ENCODE measurements at regions not wholly inside any gene's neighbourhood (a gene's known extent, or its start where the extent isn't known, plus 50 kb on each side); places are given as distances from the start of the nearest gene placed in this dataset.

DNA sequence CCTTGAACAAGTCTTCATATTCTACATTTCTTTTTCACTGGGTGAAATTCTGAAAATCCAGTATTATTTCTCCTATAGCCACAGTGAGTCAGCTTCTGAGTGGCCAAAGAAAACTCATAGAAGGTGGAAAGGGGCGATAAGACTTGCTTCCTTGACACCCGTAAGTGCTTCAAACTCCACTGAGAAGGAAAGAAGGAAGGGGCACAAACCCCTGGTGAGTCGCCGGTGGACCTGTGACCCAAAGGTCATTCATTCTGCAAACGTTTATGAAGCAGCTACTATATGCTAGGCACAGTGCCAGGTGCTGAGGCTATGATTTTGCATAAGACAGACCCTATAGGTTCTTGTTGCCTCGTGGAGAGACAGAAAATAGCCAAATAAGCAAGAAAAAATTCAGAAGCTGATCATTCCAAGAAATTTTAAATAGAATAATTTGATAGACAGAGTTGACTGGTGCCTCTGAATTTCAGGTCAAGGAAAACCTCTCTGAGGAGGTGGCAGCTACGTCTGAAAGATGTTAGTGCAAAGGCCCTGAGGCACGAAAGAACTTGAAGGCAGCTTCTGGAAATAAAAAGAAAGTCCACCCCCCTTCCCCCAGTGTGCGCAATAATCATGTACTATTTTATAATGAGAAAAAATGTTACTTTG lies 118.2 kb downstream of the CD24 start:
- no peak for TF ChIP-seq ELF1 (IDR thresholded peaks at IDR 0.05; ENCODE audit: borderline replicate concordance, low read depth)
- no peak for TF ChIP-seq SRF (IDR thresholded peaks at IDR 0.05; ENCODE audit: low read depth)
- TF ChIP-seq EZH2 (IDR thresholded peaks at IDR 0.05), result no peak
- TF ChIP-seq EZH2phosphoT487 (IDR thresholded peaks at IDR 0.05; ENCODE audit: borderline replicate concordance), result no peak
- no peak for TF ChIP-seq CTCF (IDR thresholded peaks at IDR 0.05 in 2 of 3, conservative IDR thresholded peaks at IDR 0.05 in 1 of 3; ENCODE audit: borderline replicate concordance in 1 of 3, insufficient read depth in 1 of 3, low read depth in 2 of 3, low read length in 2 of 3)
- no peak for TF ChIP-seq ZNF274 (IDR thresholded peaks at IDR 0.05; ENCODE audit: low read depth, low read length)
- no peak for TF ChIP-seq FOSL1 (IDR thresholded peaks at IDR 0.05; ENCODE audit: low read depth)
- TF ChIP-seq, protein P1, sequence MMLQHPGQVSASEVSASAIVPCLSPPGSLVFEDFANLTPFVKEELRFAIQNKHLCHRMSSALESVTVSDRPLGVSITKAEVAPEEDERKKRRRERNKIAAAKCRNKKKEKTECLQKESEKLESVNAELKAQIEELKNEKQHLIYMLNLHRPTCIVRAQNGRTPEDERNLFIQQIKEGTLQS (IDR thresholded peaks at IDR 0.05), result no peak
- TF ChIP-seq SIN3A (IDR thresholded peaks at IDR 0.05; ENCODE audit: low read depth), result no peak
- TF ChIP-seq MAX (IDR thresholded peaks at IDR 0.05), result no peak
- no peak for TF ChIP-seq EGR1 (IDR thresholded peaks at IDR 0.05; ENCODE audit: low read depth)
- no peak for TF ChIP-seq CBX3 (IDR thresholded peaks at IDR 0.05; ENCODE audit: low read depth)
- no peak for TF ChIP-seq YY1 (IDR thresholded peaks at IDR 0.05; ENCODE audit: extremely low read depth, insufficient replicate concordance, low read depth, low read length)
- TF ChIP-seq POLR2AphosphoS5 (IDR thresholded peaks at IDR 0.05; ENCODE audit: low read depth, low read length), result no peak
- RAD21 ChIA-PET (ENCODE audit: low non-redundant PET in 1 of 2, low total read pairs in 2 of 2, uncharacterized antibody in 2 of 2, unreplicated experiment in 2 of 2), result no interaction called here
- intact Hi-C loops (cut with micrococcal nuclease), result no loop called here
- no peak for ATAC-seq
- CTCF ChIA-PET, result no interaction called here
- Histone ChIP-seq H3K9ac (ENCODE audit: low read length) (no peak overlapping the region), H2AFZ (ENCODE audit: low read depth, low read length, poor library complexity, severe bottlenecking) (no peak overlapping the region), H3K79me2 (ENCODE audit: insufficient read depth, low read length) (no peaks in the 10 kb centered on the region), H3K9me2 (ENCODE audit: insufficient read depth) (no peaks in the 10 kb centered on the region), H3K9me3 (ENCODE audit: control insufficient read depth in 1 of 2, insufficient read depth in 1 of 2, low read depth in 1 of 2, low read length in 2 of 2) (peaks cover 12 to 14% of the 10 kb centered on the region in 2 experiments; a peak in 3 of 4 replicates), H3K4me2 (ENCODE audit: low read length) (no peak overlapping the region), H3K27ac (ENCODE audit: low read depth, low read length) (no peak overlapping the region), H3K4me3 (replicated peaks in 1 of 2; ENCODE audit: low read depth in 1 of 2, low read length in 2 of 2) (no peak overlapping the region), H3K27me3 (ENCODE audit: insufficient read depth, low read length) (no peaks in the 10 kb centered on the region), H4K20me1 (ENCODE audit: insufficient read depth) (no peaks in the 10 kb centered on the region), H3K4me1 (ENCODE audit: control insufficient read depth in 1 of 2, insufficient read depth in 2 of 2, low read length in 2 of 2) (no peaks in the 10 kb centered on the region), H3K36me3 (ENCODE audit: control insufficient read depth in 1 of 2, insufficient read depth in 2 of 2, low read length in 2 of 2) (no peaks in the 10 kb centered on the region)
- DNase-seq (ENCODE audit: low read depth, low spot score), result no peak
- no TSS peak for BruUV-seq (replicated peaks)
- POLR2A ChIA-PET, result no interaction called here
